Mucosa of gallbladder (tissue), 1 donor: ENCODE measurements at regions not wholly inside any gene's neighbourhood (a gene's known extent, or its start where the extent isn't known, plus 50 kb on each side); places are given as distances from the start of the nearest gene placed in this dataset.

Experiments used
- DNase-seq: peaks from one replicate; pipeline ENCODE4 v3.0.0-alpha.2; 2020; ENCODE audit warnings: low spot score
- donor health status: DM: no; HTN: no; CAD: no.

DNA sequence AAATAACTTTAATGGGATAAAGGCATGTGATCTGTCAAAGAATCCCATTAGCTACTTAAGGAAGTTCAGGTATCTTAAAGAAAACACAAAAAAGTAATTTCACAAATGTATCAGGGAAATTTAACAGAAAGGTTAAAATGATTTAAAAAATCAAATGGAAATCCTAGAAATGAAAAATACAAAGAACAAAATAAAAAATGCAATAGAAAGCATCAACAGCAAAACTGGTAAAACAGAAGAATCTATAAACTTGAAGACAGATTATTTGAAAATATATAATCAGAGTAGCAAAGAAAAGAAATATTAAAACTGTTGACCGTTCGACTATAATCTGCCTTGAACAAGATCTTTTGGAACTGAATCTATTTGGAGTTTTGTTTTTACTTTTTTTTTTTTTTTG is 279.4 kb upstream of the SYT1 start:
- DNase-seq: no peak

DNA sequence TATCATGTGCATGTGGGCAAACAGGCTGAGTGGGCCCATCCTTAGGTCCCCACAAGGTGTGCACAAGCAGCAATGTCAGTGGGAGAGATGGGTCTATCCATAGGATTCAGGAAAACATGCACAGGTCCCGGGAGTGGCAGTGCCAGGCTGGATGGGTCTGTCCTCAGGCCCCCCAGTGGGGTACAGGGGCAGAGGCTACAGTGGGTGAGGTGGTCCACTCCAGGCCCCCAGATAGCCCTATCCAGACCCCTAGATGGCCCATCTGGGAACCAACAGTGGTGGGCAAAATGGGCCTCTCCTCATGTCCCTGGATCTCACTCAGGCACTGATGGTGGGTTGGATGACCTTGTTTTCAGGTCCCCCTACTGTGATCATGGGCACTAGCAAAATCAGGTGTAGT is 277.8 kb upstream of the SYT1 start:
- DNase-seq: no peak

DNA sequence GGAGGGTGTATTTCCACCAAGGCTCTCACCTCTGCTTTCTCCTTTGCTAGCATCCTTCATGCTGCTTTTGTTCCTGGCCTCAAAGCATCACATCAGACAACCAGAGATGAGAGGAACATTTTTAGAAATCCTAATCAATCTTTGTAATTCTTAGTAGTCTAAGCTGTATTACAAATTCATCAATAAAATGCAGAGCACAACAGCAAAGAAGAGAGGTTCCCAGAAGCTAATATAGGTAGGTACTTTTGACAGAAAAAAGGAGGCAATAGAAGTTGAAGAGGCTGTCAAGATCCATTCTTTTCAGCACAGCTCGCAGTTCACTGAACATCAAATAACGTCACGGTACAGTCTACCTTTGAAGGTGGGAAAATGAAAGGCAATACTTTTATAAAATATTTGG is 265.2 kb upstream of the SYT1 start:
- DNase-seq: no peak

DNA sequence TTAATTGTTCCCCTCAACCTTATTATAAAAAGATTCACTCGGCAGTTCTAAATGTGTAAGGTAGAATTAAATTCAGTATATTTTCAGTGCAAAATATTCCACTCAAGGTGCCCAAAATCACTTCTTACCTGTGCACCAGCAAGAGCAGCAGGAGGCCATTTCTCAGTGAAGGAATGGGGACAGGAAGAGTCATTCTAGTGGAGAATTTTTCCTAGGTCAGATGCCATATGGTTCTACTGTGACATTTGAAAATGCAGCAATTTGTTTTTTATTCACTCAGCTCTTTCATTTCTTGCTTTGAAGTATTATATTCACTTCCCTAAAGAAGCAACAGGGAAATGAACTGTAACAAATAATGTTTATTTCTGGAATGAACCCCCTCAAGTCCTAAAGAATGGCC is 264.0 kb upstream of the SYT1 start:
- no peak for DNase-seq

DNA sequence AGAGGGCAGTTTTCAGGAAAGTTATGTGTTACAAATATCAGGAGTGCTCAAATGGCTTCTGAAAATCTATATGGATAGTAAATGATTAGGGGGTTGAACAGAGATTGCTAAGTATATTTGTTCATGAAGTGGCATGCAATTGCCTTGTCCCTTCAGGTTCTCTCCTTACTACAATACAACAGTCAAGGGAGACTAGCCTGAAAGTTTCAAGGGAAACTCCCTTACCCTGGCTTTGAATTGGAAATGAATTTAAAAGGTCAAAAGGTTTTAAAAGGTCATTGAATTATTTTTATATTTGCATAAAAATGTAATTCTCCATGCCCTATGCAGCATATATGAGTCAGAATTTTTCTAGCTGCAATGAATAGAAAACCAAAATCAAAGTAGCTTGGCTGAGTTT is 253.1 kb upstream of the SYT1 start:
- no peak for DNase-seq

DNA sequence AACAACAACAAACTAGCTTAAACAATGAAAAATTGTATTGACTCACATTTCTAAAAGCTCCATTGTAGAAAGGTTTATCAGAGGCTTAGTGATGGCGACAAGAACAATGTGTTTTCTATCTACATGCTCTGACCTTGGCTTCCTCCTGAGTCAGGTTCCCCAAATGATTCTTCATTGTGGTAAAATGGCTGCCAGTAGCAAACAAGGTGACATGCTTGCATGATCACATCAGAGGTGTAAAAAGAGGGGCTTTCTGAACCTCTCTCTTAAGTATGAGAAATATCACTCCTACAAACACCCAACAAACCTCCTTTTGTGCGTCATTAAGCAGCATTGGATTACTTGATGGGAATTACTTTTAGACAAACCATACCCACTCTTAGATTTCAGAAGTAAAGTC is 252.4 kb upstream of the SYT1 start:
- no peak for DNase-seq

DNA sequence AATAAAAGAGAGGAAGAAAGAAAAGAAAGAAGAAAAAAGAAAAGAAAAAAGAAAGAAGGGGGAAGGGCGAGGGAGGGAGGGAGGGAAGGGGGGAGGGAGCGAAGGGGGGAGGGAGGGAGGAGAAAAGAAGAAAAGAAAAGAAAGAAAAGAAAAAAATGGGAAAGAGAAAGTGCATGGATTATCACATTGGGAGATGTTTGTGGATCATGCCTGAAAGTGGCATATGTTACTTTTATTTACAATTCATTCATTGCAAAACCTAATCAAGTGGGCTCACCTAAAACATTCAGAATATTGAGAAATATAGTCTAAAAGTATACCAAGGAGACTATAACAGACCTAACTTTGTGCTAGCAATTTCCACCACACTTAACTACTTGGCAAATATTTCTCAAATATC is 246.9 kb upstream of the SYT1 start:
- DNase-seq: no peak

DNA sequence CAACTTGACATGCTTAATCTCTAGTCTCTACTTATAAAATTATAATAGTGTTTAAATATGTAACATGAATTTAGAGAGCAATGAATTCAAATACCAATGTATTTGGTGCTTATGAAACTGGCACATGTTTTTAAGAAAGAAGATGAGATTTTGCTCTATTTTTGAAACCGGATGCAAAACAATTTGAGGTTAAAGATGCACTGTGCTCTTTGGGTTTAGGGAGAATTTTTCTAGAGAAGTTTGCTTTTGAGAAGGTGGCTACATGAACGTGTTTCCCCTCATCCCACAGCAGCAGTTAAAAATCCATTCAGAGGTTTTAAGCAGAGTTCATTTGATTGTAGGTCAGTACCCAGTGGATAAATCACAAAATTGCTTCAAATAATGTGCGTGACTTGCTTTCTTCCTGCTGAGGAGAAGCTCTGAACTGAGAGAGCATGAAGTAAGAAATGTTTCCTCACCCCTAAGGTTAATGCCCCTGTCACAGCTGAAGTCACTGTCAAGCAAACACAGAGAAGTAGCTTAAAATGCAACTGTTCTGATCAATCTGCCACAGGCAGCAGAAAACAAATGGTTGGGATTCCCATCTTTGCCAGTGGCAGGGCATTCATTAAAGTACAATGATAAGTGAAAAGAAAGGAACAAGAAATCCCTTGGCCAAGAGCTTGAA is 241.9 kb upstream of the SYT1 start:
- no peak for DNase-seq

DNA sequence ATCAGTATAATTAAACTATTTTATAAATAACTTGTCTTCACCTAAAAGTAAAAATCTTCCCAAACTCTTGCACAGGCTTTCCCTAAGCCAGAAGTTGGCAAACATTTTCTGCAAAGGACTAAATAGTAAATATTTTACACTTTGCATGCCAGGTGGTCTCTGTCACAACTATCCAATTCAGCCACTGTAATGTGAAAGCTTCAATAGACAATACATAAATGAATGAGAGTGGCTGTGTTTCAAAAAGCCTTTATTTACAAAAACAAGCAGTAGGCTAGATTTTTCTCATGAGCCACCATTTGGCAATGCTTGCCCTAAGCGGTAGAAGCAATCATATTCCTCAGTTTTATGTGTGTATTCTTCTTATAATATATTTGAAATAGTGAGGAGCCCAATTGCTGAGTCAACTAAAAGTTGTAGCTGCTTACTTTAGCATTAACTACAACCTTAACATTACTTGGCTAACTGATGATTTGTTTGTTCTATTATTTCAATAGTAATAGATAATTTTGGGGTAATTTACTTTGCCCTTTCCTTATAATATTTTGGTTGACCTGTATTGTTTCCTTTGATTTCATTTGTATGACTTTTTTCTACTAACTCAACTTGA is 236.0 kb upstream of the SYT1 start:
- no peak for DNase-seq

DNA sequence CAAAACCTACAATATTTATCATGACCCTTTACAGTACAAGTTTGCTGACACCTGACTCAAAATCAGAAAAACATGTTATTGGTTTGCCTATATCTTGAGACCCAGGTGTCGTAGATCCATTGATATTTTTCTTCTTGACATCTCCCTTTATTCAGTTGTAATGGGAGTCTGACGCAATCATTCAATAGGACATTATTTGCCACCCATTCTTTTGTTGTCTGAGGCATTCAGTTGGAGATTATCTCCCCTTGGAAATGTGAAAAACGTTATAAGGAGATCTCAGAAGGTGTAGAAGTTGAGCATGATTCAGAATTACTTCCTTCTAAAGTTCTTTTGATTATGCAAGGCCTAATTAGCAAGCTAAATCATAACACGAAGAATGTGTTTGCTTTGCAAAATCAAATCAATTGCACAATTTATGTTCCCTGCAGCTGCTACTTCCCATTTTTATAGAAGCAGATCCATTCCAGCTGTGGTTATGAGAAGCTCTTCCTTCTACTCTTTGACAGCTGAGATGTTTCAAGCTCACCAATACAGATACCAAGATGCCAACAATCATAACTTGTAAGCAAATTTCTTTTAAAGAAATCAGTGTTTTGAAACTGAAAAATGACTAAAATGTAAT is 228.2 kb upstream of the SYT1 start:
- DNase-seq: no peak

DNA sequence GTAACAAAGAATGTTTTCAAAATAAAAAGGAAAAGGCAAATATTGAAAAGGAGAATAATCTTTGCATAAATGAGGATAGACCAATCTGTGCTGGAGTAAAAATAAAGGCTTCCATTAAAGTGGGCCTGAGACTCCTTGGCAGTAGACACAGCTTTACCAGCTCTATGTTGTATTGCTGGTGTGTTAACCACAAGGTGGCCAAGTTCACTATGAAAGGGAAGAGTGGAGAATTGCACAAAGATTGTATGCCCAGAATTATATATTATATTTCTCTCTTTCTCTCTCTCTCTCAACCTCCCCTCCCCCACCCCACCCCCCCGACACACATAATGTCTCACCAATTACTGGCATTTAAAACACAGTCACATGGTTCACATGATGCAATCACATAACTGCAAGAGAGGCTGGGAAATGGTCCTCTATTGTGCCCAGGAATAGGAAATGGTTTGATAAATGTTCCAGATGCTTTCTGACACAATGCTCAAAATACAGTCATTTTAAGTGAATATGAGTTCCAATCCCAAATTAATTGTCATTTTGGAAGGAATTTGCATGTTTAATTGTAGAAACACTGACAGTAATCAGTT is 222.6 kb upstream of the SYT1 start:
- DNase-seq: no peak

DNA sequence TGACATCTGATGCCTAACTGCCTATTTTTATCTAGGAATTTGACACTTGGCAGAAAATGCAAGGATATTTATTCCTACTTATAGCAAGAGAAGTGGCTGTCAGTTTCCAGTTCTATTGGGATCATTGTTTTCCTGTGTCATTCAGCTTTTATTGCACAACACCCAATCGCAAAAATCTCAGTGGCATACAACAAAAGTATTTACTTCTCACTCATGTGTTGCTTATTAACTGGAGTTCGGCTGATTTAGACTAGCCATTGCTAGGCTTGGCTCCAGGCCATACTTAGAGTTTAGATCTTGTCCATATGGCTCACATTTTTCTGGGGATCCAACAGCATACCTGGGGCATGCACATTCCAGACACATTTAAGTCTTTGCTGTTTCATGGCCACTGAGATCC is 218.6 kb upstream of the SYT1 start:
- DNase-seq: no peak

DNA sequence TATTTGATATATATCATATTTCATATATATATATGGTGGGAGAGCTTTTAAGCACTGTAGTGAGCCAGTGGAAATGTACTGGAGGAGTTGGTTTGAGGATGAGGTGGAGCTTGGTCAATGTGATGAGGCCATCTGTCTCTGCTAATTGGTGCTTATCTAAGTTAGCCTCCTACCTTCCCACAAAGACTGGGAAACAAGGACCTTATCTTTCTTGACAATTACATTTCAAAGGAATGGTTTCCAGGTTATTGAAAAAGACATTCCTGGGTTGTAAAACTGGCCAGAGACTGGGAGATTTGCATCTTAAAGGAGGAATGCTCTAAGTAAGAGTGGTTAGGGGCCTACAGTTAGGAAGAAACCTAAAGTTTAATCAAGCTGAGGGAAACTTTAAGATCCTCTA is 212.8 kb upstream of the SYT1 start:
- DNase-seq: no peak

DNA sequence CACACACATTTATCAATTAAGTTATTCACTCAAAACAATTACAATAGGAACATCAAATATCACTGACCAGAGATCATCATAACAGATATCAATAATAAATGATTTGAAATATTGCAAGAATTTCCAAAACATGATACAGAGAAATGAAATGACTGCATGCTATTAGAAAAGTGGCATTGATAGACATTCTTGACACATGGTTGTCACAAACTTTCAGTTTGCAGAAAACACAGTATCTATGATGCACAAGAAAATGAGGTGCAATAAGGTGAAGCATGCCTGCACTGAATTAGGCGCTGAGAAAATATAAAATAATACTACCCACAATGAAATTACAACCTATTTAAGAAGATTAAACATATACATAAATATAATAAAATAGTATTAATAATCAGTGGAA is 198.0 kb upstream of the SYT1 start:
- DNase-seq: no peak

DNA sequence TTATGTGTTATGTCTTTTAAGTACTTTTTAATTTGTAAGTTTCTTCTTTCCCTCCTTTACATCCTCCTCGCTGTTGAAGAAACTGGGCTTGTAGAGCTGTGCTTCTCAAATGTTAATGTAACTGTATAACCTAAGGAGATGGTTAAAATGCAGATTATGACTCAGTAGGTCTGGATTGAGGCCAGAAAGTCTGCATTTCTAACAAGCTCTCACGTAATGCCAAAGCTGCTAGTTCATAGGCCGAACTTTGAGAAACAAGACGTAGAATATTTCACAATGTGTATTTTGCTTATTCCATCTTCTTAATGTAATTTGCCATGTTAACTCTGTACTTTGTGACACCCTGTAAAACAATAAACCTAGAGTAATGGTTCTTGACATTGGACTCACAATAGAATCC is 193.3 kb upstream of the SYT1 start:
- DNase-seq: no peak

DNA sequence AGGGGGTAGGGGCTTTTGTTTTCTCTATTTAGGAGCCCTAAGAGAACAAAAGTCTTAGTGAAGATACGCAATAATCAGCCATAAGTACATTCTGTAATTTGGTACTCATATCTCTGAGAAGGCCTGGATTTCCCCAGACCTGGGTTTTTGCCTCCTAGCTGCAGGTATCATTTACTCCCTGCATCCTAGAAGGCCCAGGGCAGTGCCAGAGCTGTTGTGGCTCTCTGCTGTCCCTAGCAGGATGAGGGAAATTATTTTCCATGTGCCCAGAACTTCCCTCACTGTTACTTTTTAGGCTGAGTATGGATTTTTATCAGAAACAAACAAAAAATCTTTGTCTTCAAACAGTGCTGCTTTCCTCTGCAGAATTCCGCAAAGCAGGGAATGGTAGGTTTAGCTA is 192.5 kb upstream of the SYT1 start:
- DNase-seq: no peak

DNA sequence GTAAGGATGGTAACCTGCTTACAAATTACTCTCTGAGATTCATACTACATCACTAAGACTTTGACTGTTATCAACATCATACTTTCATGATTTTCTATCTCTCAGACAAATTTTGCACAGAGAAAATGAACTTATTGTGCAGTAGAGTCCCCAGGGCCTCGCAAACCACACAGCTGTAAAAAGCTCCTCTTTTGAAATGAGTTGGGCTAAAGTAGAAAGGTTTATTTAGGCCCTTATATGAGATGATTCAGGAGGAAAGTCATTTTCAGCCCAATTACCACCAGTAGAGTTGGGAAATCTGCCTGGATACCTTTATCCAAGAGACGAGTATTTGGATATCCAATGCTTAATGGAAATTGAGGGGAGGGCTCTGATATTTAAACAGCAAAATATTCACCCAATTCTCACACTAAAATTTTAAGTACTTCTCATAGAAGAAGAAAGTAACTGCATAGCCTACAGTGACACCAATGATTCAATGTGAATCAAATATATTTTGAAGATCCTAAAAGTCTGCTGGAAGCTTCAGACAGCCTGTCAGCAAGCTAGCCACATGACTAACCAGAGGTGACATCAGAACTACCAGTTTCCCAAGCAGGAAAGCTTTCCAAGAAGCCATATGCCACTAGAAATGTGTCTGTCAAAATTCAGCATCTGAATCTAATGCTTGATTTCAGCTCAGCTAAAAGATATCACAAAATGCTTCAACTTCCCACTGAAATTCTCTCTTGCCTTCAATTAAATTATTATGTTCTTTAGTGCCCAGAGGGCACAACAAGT is 190.1 kb upstream of the SYT1 start:
- no peak for DNase-seq

DNA sequence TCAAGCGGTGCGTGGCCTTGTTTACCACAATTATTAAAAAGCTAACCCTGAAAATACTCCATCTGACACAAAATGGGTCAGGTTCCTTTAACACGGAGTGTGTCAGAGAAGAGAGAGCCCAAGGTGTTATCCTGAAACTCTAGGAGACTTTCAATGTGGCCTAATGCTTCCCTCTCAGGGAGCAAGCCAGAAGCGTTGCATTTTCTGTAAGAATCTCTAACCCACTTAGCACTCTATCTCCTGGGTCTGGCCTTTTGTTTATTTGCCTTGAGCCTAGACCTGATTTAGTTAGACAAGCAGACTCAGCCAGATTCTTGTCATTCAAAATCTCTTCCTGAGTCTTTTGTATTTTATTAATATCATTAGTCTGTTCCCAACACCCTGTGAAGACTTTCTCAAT is 184.0 kb upstream of the SYT1 start:
- DNase-seq: no peak

DNA sequence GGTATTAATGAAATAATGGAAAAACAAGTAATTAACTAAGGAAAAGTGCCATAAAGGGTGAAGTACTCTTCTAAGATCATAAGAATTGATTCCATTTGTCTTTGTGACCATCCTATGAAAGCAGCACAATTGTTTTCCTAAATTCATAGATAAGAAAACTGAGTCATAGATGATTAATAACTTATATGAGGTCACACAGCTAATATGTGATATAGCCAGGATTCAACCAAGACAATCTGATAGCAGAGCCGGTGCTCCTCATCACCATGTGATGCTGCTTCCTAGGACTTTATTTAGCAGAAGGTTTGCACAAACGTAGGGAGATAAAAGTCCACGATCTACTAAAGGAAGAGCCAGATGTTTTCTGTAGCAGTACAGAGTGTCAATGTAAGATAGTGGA is 181.5 kb upstream of the SYT1 start:
- DNase-seq: no peak

DNA sequence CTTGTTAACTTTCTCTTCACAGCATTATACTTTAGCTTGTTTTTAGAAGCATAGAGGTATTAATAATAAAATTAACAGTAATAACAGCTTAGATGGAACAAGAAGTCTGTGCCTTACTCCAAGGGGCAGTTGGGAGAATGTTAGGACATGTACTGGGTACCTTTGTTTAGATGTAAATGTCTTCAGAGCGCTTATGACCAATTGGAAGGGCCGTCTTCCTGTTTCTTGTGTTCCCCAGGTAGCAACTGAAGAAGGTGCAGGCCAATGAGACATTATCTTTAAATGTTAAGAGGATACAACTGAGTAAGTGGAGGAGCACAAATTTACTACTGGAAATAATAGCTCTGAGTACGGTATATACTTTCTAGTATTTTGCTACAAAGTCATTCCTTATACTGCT is 180.9 kb upstream of the SYT1 start:
- DNase-seq: no peak

DNA sequence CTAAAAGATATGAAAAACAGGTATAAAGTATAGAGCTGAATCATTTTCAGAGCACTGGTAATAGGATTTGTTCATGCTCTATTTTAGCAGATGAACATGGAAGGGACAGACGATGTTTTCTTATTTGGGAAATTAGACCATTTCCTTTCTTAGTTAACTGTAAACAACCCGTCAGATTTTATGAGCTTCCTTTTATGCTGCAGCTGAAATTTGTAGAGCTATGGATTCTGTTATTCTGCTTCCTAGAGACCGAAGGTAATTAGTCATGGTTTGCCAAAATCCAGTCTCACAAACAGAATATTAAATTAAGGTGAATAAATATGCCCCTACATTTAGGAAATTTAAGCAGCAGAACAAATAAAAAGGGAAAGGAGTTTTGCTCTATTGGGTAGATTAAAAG is 180.2 kb upstream of the SYT1 start:
- DNase-seq: no peak

DNA sequence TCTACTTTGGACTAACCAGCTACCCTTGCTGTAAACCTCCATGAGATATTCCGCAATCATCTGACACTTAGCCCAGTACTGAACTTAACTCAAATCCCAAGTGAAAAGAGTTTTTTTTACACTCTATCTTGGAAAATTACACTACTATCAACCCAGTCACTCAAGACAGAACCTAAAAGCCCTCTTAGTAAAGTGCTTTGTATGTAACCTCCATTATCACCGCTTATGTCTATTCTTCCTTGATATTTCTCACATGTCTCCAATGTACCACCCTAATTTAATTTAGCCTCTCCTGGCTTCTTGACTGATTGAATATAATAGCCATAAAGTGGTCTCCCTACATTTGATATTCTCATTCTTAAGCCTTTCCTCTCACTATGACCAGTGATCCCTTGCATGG is 168.8 kb upstream of the SYT1 start:
- DNase-seq: no peak

DNA sequence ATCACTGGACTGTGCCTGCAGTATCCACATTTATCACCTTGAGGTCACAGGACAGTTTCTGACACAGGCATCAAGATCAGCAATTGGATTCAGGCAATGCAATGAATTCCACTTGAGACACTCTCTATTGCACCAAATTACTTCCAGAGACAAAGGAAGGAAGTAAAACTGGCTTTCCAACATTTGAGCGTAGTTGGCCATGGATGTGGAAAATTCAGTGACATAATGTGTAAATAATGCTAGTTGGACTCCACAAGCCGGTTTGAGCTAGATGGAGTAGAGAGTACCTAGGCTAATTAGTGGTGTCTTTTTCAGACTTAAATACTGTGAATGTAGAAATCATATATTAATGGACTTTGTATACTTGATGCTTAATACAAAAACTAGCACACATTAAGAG is 168.3 kb upstream of the SYT1 start:
- no peak for DNase-seq
